B cell (primary cell): ENCODE measurements at regions not wholly inside any gene's neighbourhood (a gene's known extent, or its start where the extent isn't known, plus 50 kb on each side); places are given as distances from the start of the nearest gene placed in this dataset.

Source experiments
- ATAC-seq: fragments of 200-7000 bp; cut with Tn5 transposase; one replicate; pipeline ENCODE4 v1.10.0; 2021; ENCODE audit warnings: low read depth, mild to moderate bottlenecking, moderate number of reproducible peaks, moderate library complexity
- CTCF ChIA-PET: fragments of 350-600 bp; sonication (Branson Sonifier 250); formaldehyde crosslinking; loops from one replicate; lab custom pipeline; 2021; ENCODE audit warnings: antibody characterized with exemption, inconsistent platforms; lab: Charles Lee
- POLR2A ChIA-PET: fragments of 350-600 bp; sonication (Branson Sonifier 250); formaldehyde crosslinking; loops from one replicate; lab custom pipeline; 2021; ENCODE audit warnings: antibody characterized with exemption; lab: Charles Lee
- DNase-seq: peaks from one replicate; pipeline ENCODE4 v3.0.0; 2013
- H2AFZ ChIP-seq: 2 replicates; pipeline ENCODE4 v1.6.1; 2012; ENCODE audit warnings: mild to moderate bottlenecking, low read depth, low read length; ENCODE audit not compliant: insufficient read depth, poor library complexity, severe bottlenecking
- H3K27ac ChIP-seq, 2 donors: 1 replicate in 1 of 2; 2 replicates in 1 of 2; pipeline ENCODE4 v1.5.1; 2012 to 2013; ENCODE audit warnings: low read length in 2 of 2, mild to moderate bottlenecking in 2 of 2, moderate library complexity in 1 of 2
- H3K27me3 ChIP-seq, 4 experiments: fragments of 200-600 bp in 1 of 4; sonication (generic) in 1 of 4; replicated peaks in 1 of 4; 1 replicate in 2 of 4; 2 replicates in 2 of 4; pipeline versions ENCODE4 v1.6.1 to v1.7.0; 2013 to 2016; ENCODE audit warnings: low read length in 3 of 4, mild to moderate bottlenecking in 2 of 4, mixed read lengths in 1 of 4, moderate library complexity in 1 of 4; ENCODE audit not compliant: insufficient read depth in 4 of 4, control insufficient read depth in 3 of 4; ENCODE audit errors: control extremely low read depth in 1 of 4
- H3K36me3 ChIP-seq, 2 experiments: replicated peaks in 1 of 2; 1 replicate in 1 of 2; 2 replicates in 1 of 2; pipeline versions ENCODE4 v1.6.1 to v1.7.1; 2013; ENCODE audit warnings: low read length in 1 of 2; ENCODE audit not compliant: insufficient read depth in 2 of 2, control insufficient read depth in 1 of 2; ENCODE audit errors: control extremely low read depth in 1 of 2, extremely low read depth in 1 of 2
- H3K4me1 ChIP-seq, 2 donors: fragments of 200-600 bp in 1 of 2; sonication (generic) in 1 of 2; 1 replicate in 1 of 2; 2 replicates in 1 of 2; pipeline versions ENCODE4 v1.5.1 to v1.6.1; 2013 to 2017; ENCODE audit warnings: low read length in 2 of 2; ENCODE audit not compliant: control insufficient read depth in 2 of 2, insufficient read depth in 2 of 2
- H3K4me2 ChIP-seq: replicated peaks from 2 replicates; pipeline ENCODE3; 2012; ENCODE audit warnings: mild to moderate bottlenecking, low read depth, low read length; ENCODE audit not compliant: poor library complexity, severe bottlenecking
- H3K4me3 ChIP-seq, 5 experiments: fragments of 200-600 bp in 1 of 5; sonication (generic) in 1 of 5; 1 replicate in 3 of 5; 2 replicates in 2 of 5; pipeline versions ENCODE4 v1.5.1 to v1.7.0; 2011 to 2016; ENCODE audit warnings: low read length in 4 of 5, mild to moderate bottlenecking in 4 of 5, low read depth in 2 of 5, control low read depth in 1 of 5, moderate library complexity in 1 of 5; ENCODE audit not compliant: insufficient read depth in 1 of 5; ENCODE audit errors: control extremely low read depth in 1 of 5, extremely low read depth in 1 of 5
- H3K79me2 ChIP-seq: fragments of 200-600 bp; sonication (generic); one replicate; pipeline ENCODE4 v1.6.0; 2016; ENCODE audit warnings: low read length; ENCODE audit not compliant: control insufficient read depth, insufficient read depth
- H3K9ac ChIP-seq: fragments of 200-600 bp; sonication (generic); 2 replicates; pipeline ENCODE4 v1.6.1; 2017; ENCODE audit warnings: mild to moderate bottlenecking, low read length, moderate library complexity
- H3K9me3 ChIP-seq, 3 donors: one replicate each; pipeline versions ENCODE4 v1.6.1 to v1.7.1; 2013; ENCODE audit warnings: low read length in 2 of 3; ENCODE audit not compliant: control insufficient read depth in 2 of 3, insufficient read depth in 1 of 3; ENCODE audit errors: control extremely low read depth in 1 of 3
- H4K20me1 ChIP-seq: 2 replicates; pipeline ENCODE4 v1.6.0; 2012; ENCODE audit warnings: mild to moderate bottlenecking, low read length; ENCODE audit not compliant: insufficient read depth, control insufficient read depth, poor library complexity, severe bottlenecking
- H3K27ac Mint-ChIP-seq: one replicate; pipeline ENCODE4 v1.8.0; 2021; ENCODE audit warnings: mixed read lengths
- H3K27me3 Mint-ChIP-seq: one replicate; pipeline ENCODE4 v1.8.0; 2021; ENCODE audit warnings: mixed read lengths
- H3K4me1 Mint-ChIP-seq: one replicate; pipeline ENCODE4 v1.8.0; 2021; ENCODE audit warnings: mixed read lengths
- H3K4me3 Mint-ChIP-seq: one replicate; pipeline ENCODE4 v1.8.0; 2021; ENCODE audit warnings: mixed read lengths
- H3K9me3 Mint-ChIP-seq: one replicate; pipeline ENCODE4 v1.8.0; 2022; ENCODE audit warnings: mixed read lengths; ENCODE audit not compliant: insufficient read depth
- CTCF ChIP-seq: fragments of 200-600 bp; IDR thresholded peaks from one replicate; pipeline ENCODE4 v1.8.0; 2022; ENCODE audit warnings: antibody characterized with exemption, mild to moderate bottlenecking
- EZH2 ChIP-seq: IDR thresholded peaks from 2 replicates; pipeline ENCODE4 v1.6.1; 2012; ENCODE audit warnings: borderline replicate concordance, low read depth, mild to moderate bottlenecking, moderate library complexity, low read length; ENCODE audit not compliant: insufficient read depth, poor library complexity, severe bottlenecking
- WGBS: methylation state at CpG from one replicate; pipeline ENCODE4 v1.1.5; 2013; ENCODE audit warnings: missing lambda C conversion rate; ENCODE audit not compliant: insufficient coverage; 5-methylcytosine and 5-hydroxymethylcytosine counted together
- intact Hi-C: fragments of 100-400 bp; cut with micrococcal nuclease; formaldehyde crosslinking; loops from one replicate; pipeline ENCODE4 v1.10.0; 2022

- Histone ChIP-seq H3K9me3 (no peaks in the 10 kb centered on the region), H3K4me2 (no peak overlapping the region), H3K4me1 (no peaks in the 10 kb centered on the region), H3K79me2 (no peaks in the 10 kb centered on the region), H3K27ac (no peak overlapping the region), H3K36me3 (no peaks in the 10 kb centered on the region), H3K27me3 (no peaks in the 10 kb centered on the region), H4K20me1 (no peaks in the 10 kb centered on the region), H2AFZ (no peak overlapping the region), H3K4me3 (no peak overlapping the region), H3K9ac (no peak overlapping the region)
- POLR2A ChIA-PET, result no interaction called here
- Mint-ChIP-seq H3K4me3 (no peak overlapping the region), H3K27ac (no peak overlapping the region), H3K4me1 (no peaks in the 10 kb centered on the region), H3K27me3 (peaks cover 4% of the 10 kb centered on the region), H3K9me3 (no peaks in the 10 kb centered on the region)
- ATAC-seq (no peak), DNase-seq (no peak)
- WGBS, result 90% methylated on average over 5 of the region's 5 CpGs
- TF ChIP-seq CTCF (no peak), EZH2 (no peak)
- CTCF ChIA-PET, result no interaction called here
- intact Hi-C loops, result no loop called here
Measured at GRCh38 chr1:208850442-208850841, 606.3 kb upstream of the PLXNA2 start.

- no peak overlapping the region for H3K4me3 Mint-ChIP-seq
- no peak overlapping the region for H3K9ac ChIP-seq
- ChIA-PET CTCF (no interaction called here), POLR2A (no interaction called here)
- ATAC-seq (no peak), DNase-seq (no peak)
- WGBS, result 50% methylated on average over 2 of the region's 2 CpGs
- H3K4me1 Mint-ChIP-seq, result no peaks in the 10 kb centered on the region
- no peak for TF ChIP-seq CTCF
- no peak for TF ChIP-seq EZH2
- no peak overlapping the region for H3K27ac Mint-ChIP-seq
- H2AFZ ChIP-seq, result no peak overlapping the region
- H4K20me1 ChIP-seq, result no peaks in the 10 kb centered on the region
- no peaks in the 10 kb centered on the region for H3K79me2 ChIP-seq
- no peaks in the 10 kb centered on the region for H3K27me3 ChIP-seq
- H3K27ac ChIP-seq, result no peak overlapping the region
- no peak overlapping the region for H3K4me3 ChIP-seq
- H3K9me3 ChIP-seq, result no peaks in the 10 kb centered on the region
- peaks cover 4% of the 10 kb centered on the region for H3K27me3 Mint-ChIP-seq
- H3K4me2 ChIP-seq, result no peak overlapping the region
- no peaks in the 10 kb centered on the region for H3K9me3 Mint-ChIP-seq
- H3K36me3 ChIP-seq, result no peaks in the 10 kb centered on the region
- intact Hi-C loops, result no loop called here
- no peaks in the 10 kb centered on the region for H3K4me1 ChIP-seq
Measured at GRCh38 chr1:208851366-208851765, 607.2 kb upstream of the PLXNA2 start.
